ENCODE measurements at regions not wholly inside any gene's neighbourhood (a gene's known extent, or its start where the extent isn't known, plus 50 kb on each side); places are given as distances from the start of the nearest gene placed in this dataset.

DNA sequence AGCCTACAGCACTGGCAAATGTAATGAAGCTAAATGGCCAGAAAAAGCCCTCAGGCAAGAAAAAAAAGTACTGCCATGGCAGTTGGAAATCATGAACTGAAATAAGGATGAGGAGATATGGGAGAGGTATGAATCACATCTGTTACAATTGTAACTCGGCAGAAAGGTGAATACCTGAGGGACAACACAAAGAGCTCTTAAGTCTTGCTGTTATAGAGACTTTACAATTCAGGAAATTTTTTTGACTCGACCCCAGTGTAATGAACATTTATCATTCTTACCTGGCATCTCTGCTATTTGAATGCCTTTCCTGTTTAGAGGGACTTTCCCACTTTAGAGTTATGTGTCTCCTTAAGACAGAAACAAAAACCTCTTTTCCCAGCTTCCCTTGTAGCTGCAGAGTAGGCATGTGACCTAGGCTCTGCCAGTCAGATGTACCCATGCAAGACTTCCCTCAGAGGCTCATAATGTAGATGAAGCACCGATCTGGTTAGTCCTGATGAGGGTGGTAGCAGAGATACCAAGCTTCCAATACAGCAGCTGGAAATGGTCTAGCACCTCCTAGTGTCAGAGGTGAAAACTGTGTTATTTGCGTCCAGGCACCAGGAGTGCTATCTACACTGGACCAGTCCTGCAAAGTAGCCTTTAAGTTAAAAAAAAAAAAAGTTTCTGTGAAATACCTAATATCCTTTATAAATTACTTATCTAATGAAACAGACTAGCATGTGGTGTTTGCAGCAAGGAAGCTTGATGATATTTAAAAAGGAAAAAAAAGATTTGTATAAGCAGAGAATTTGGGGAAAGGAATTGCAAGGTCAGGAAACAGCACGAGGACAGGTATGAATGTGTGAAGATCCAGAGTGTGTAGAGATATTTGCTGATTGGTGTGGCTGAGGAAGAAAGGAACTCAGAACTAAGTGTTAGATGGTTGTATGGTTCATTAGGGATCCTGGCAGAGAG lies 146.9 kb upstream of the SLC1A3 start:
- TF ChIP-seq POLR2A (IDR thresholded peaks at IDR 0.05), result no peak
- TF ChIP-seq, protein P1, sequence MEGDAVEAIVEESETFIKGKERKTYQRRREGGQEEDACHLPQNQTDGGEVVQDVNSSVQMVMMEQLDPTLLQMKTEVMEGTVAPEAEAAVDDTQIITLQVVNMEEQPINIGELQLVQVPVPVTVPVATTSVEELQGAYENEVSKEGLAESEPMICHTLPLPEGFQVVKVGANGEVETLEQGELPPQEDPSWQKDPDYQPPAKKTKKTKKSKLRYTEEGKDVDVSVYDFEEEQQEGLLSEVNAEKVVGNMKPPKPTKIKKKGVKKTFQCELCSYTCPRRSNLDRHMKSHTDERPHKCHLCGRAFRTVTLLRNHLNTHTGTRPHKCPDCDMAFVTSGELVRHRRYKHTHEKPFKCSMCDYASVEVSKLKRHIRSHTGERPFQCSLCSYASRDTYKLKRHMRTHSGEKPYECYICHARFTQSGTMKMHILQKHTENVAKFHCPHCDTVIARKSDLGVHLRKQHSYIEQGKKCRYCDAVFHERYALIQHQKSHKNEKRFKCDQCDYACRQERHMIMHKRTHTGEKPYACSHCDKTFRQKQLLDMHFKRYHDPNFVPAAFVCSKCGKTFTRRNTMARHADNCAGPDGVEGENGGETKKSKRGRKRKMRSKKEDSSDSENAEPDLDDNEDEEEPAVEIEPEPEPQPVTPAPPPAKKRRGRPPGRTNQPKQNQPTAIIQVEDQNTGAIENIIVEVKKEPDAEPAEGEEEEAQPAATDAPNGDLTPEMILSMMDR (IDR thresholded peaks at IDR 0.05), result no peak

Data from uterus (tissue), 2 donors.